ENCODE measurements at regions not wholly inside any gene's neighbourhood (a gene's known extent, or its start where the extent isn't known, plus 50 kb on each side); places are given as distances from the start of the nearest gene placed in this dataset.

DNA sequence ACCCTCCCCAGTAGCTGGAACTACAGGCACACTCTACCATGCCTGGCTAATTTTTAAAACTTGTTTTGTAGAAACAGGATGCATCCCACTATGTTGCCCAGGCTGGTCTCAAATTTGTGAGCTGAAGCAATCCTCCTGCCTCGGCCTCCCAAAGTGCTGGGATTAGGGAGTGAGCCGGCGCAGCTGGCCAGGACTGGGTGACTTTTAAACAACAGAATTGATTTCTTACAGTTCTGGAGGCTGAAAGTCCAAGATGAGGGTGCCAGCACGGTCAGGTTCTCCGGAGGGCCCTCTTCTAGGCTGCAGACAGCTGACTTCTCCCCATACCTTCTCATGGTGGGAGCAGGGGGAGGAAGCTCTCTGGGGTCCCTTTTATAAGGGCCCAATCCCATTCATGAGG is 75.2 kb upstream of the CHST15 start:
- TF ChIP-seq, protein P1, sequence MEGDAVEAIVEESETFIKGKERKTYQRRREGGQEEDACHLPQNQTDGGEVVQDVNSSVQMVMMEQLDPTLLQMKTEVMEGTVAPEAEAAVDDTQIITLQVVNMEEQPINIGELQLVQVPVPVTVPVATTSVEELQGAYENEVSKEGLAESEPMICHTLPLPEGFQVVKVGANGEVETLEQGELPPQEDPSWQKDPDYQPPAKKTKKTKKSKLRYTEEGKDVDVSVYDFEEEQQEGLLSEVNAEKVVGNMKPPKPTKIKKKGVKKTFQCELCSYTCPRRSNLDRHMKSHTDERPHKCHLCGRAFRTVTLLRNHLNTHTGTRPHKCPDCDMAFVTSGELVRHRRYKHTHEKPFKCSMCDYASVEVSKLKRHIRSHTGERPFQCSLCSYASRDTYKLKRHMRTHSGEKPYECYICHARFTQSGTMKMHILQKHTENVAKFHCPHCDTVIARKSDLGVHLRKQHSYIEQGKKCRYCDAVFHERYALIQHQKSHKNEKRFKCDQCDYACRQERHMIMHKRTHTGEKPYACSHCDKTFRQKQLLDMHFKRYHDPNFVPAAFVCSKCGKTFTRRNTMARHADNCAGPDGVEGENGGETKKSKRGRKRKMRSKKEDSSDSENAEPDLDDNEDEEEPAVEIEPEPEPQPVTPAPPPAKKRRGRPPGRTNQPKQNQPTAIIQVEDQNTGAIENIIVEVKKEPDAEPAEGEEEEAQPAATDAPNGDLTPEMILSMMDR (IDR thresholded peaks at IDR 0.05 in 4 of 5, conservative IDR thresholded peaks at IDR 0.05 in 1 of 5), result no peak
- TF ChIP-seq POLR2A (IDR thresholded peaks at IDR 0.05), result no peak

Measured in gastrocnemius medialis (tissue), 4 donors.